ENCODE measurements at regions not wholly inside any gene's neighbourhood (a gene's known extent, or its start where the extent isn't known, plus 50 kb on each side); places are given as distances from the start of the nearest gene placed in this dataset.

GRCh38 chr2:67548317-67549201, 151.4 kb downstream of the ETAA1 start:
- TF ChIP-seq POLR2A (IDR thresholded peaks at IDR 0.05): no peak
- TF ChIP-seq, protein P1, sequence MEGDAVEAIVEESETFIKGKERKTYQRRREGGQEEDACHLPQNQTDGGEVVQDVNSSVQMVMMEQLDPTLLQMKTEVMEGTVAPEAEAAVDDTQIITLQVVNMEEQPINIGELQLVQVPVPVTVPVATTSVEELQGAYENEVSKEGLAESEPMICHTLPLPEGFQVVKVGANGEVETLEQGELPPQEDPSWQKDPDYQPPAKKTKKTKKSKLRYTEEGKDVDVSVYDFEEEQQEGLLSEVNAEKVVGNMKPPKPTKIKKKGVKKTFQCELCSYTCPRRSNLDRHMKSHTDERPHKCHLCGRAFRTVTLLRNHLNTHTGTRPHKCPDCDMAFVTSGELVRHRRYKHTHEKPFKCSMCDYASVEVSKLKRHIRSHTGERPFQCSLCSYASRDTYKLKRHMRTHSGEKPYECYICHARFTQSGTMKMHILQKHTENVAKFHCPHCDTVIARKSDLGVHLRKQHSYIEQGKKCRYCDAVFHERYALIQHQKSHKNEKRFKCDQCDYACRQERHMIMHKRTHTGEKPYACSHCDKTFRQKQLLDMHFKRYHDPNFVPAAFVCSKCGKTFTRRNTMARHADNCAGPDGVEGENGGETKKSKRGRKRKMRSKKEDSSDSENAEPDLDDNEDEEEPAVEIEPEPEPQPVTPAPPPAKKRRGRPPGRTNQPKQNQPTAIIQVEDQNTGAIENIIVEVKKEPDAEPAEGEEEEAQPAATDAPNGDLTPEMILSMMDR (IDR thresholded peaks at IDR 0.05): no peak
- TF ChIP-seq POLR2AphosphoS5 (IDR thresholded peaks at IDR 0.05): no peak
- TF ChIP-seq EP300 (IDR thresholded peaks at IDR 0.05): no peak

Measured in sigmoid colon (tissue), 4 donors.